Gastrocnemius medialis (tissue), 4 donors: ENCODE measurements at regions not wholly inside any gene's neighbourhood (a gene's known extent, or its start where the extent isn't known, plus 50 kb on each side); places are given as distances from the start of the nearest gene placed in this dataset.

ENCODE experiments used
- ATAC-seq, 2 donors: fragments of 150-250 bp; one replicate each; pipeline ENCODE4 v1.9.1; 2016
- DNase-seq, 2 donors: peaks; one replicate each; pipeline ENCODE4 v3.0.0-alpha.2; 2019
- H3K27ac ChIP-seq, 4 donors: fragments of 200-600 bp; sonication (generic); 1 replicate in 1 of 4; 2 replicates in 3 of 4; pipeline ENCODE4 v1.5.1; 2016 to 2018; ENCODE audit warnings: mild to moderate bottlenecking in 2 of 4, moderate library complexity in 1 of 4
- H3K27me3 ChIP-seq, 3 donors: fragments of 200-600 bp; sonication (generic) in 2 of 3; 1 replicate in 1 of 3; 2 replicates in 2 of 3; pipeline versions ENCODE4 v1.5.1 to v1.6.0; 2016 to 2019; ENCODE audit warnings: mild to moderate bottlenecking in 1 of 3, moderate library complexity in 1 of 3
- H3K36me3 ChIP-seq, 2 donors: fragments of 200-600 bp; sonication (generic) in 1 of 2; one replicate each; pipeline ENCODE4 v1.5.1; 2017 to 2018
- H3K4me1 ChIP-seq, 2 donors: fragments of 200-600 bp; sonication (generic) in 1 of 2; one replicate each; pipeline ENCODE4 v1.5.1; 2016 to 2017; ENCODE audit warnings: mild to moderate bottlenecking in 2 of 2
- H3K4me3 ChIP-seq, 4 donors: fragments of 200-600 bp; sonication (generic) in 3 of 4; 1 replicate in 1 of 4; 2 replicates in 3 of 4; pipeline ENCODE4 v1.5.1; 2016 to 2019; ENCODE audit warnings: mild to moderate bottlenecking in 2 of 4
- H3K9me3 ChIP-seq, 3 donors: fragments of 200-600 bp; sonication (generic) in 2 of 3; 1 replicate in 1 of 3; 2 replicates in 2 of 3; pipeline ENCODE4 v1.5.1; 2016 to 2019
- POLR2A ChIP-seq, 2 donors: fragments of 450-650 bp; IDR thresholded peaks; one replicate each; pipeline ENCODE4 v1.6.1; 2017; ENCODE audit warnings: antibody characterized with exemption in 2 of 2, mild to moderate bottlenecking in 2 of 2, moderate library complexity in 2 of 2
- in situ Hi-C, 4 donors: fragments of 200-750 bp; cut with MboI; loops; one replicate each; pipeline versions ENCODE4 v1.15.0 to v1.8.0; 2017; ENCODE audit warnings: low sequenced_read_pairs in 4 of 4
- intact Hi-C: fragments of 100-400 bp; cut with DNase I; formaldehyde crosslinking; loops from one replicate; pipeline ENCODE4 v1.15.1; 2023; ENCODE audit warnings: low total_unique reads
- TF ChIP-seq, protein P1 (sequence below), 5 experiments: fragments of 450-650 bp in 3 of 5; fragments of 200-600 bp in 2 of 5; sonication (generic) in 2 of 5; IDR thresholded peaks in 4 of 5; conservative IDR thresholded peaks in 1 of 5; 1 replicate in 4 of 5; 2 replicates in 1 of 5; pipeline ENCODE4 v1.5.1; 2016 to 2019; ENCODE audit warnings: antibody characterized with exemption in 5 of 5, mild to moderate bottlenecking in 3 of 5, moderate library complexity in 3 of 5

DNA sequence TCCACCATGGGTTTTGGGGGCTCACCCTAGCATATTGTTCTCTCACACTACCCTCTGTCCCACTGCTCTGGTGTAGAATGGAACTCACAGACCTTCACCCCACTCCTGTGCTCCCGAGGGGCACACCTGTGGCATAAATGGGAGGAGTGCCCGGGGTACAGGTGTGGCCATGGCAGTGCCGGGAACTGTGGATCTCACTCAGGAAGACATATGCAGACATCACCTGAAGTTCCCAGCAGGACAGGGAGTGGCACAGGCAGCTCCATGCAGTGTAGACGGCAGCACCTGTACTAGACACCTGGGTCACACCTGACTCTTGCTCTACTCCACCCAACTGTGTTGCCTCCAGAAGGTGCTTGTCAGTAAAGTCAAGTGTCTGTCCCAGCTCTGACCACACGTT, 57.6 kb upstream of the MRPS22 start:
- DNase-seq (no peak), ATAC-seq (no peak)
- no peak for TF ChIP-seq POLR2A (IDR thresholded peaks at IDR 0.05)
- TF ChIP-seq, protein P1, sequence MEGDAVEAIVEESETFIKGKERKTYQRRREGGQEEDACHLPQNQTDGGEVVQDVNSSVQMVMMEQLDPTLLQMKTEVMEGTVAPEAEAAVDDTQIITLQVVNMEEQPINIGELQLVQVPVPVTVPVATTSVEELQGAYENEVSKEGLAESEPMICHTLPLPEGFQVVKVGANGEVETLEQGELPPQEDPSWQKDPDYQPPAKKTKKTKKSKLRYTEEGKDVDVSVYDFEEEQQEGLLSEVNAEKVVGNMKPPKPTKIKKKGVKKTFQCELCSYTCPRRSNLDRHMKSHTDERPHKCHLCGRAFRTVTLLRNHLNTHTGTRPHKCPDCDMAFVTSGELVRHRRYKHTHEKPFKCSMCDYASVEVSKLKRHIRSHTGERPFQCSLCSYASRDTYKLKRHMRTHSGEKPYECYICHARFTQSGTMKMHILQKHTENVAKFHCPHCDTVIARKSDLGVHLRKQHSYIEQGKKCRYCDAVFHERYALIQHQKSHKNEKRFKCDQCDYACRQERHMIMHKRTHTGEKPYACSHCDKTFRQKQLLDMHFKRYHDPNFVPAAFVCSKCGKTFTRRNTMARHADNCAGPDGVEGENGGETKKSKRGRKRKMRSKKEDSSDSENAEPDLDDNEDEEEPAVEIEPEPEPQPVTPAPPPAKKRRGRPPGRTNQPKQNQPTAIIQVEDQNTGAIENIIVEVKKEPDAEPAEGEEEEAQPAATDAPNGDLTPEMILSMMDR (IDR thresholded peaks at IDR 0.05 in 4 of 5, conservative IDR thresholded peaks at IDR 0.05 in 1 of 5) = no peak
- in situ Hi-C loops = no loop called here
- no peak overlapping the region for H3K27ac ChIP-seq
- no peak overlapping the region for H3K4me3 ChIP-seq
- no peaks in the 10 kb centered on the region for H3K36me3 ChIP-seq
- no peaks in the 10 kb centered on the region for H3K27me3 ChIP-seq
- H3K9me3 ChIP-seq = no peaks in the 10 kb centered on the region
- H3K4me1 ChIP-seq = no peaks in the 10 kb centered on the region
- intact Hi-C loops = no loop called here

DNA sequence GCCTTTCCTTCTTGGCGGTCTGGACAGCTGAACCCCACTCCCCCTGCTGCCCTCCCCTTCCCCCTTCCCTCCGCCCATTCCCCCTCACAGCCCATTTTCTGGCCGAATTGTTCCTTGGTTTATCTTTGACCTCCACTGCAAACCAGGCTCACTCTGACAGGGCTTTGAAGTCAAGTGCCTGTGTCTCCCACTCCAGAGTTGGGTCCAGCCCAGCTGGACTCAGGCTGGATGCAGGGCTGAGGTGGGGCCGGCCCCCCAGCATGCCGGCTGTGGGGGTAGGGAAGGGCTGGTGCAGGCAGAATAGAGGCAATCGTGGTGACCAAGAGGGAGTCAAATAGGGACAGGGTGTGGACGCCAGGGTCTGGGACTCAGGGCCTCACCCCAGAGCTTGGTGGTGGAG, 57.0 kb upstream of the MRPS22 start:
- no peaks in the 10 kb centered on the region for H3K9me3 ChIP-seq
- H3K4me1 ChIP-seq = no peaks in the 10 kb centered on the region
- no peak for TF ChIP-seq POLR2A (IDR thresholded peaks at IDR 0.05)
- TF ChIP-seq, protein P1 (IDR thresholded peaks at IDR 0.05 in 4 of 5, conservative IDR thresholded peaks at IDR 0.05 in 1 of 5) = no peak
- no peaks in the 10 kb centered on the region for H3K36me3 ChIP-seq
- no peak overlapping the region for H3K4me3 ChIP-seq
- no peak overlapping the region for H3K27ac ChIP-seq
- no peaks in the 10 kb centered on the region for H3K27me3 ChIP-seq
- intact Hi-C loops (no loop called here), in situ Hi-C loops (no loop called here)
- DNase-seq = no peak
- no peak for ATAC-seq

DNA sequence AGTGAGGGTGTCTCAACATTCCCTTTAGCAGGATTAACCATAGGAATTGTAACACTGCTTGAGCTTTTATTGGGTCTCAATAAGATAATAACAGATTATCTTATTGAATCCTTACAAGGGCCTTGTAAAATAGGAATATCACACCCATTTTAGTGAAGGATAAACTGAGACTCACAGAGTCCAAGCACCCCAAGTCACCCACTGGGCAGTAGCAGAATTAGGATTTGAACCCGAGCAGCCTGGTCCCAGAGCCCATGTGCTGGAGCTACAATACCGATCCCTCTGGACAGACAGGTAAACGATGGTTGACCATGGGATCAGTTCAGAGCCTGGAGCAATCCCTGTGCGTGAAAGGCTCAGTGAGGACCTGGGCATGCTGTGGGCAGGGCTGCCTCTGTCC, 56.3 kb upstream of the MRPS22 start:
- H3K27ac ChIP-seq = no peak overlapping the region
- H3K36me3 ChIP-seq = no peaks in the 10 kb centered on the region

DNA sequence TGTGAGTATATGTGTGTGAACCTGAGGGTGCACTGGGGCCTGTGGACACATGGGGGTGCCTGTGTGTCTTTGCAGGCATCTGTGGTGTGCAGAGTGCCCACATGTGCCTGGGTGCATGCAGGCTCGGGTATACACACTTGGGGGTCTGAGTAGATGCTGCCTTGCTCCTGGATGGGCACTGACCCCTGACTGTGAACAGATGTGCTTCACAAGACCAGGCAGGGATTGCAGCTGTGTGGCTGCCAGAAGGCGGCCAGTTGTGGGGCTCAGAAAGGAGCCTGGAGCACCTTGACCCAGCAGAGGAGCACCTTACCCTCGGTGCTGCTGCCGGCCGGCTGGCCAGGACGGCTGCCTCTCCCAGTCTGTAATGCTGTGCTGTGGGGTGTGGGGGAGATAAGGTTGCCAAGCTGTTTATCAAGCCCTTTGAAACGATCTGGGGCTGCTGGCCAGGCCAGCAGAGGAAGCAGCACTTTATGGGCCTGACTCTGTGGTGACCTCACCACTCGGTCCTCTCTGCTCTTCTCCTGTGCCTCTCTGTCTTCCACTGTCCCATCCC, 55.5 kb upstream of the MRPS22 start:
- Histone ChIP-seq H3K27me3 (no peaks in the 10 kb centered on the region), H3K27ac (no peak overlapping the region), H3K4me1 (no peaks in the 10 kb centered on the region), H3K4me3 (no peak overlapping the region), H3K36me3 (no peaks in the 10 kb centered on the region), H3K9me3 (no peaks in the 10 kb centered on the region)
- no peak for TF ChIP-seq POLR2A (IDR thresholded peaks at IDR 0.05)
- TF ChIP-seq, protein P1 (IDR thresholded peaks at IDR 0.05 in 4 of 5, conservative IDR thresholded peaks at IDR 0.05 in 1 of 5) = no peak
- no peak for ATAC-seq
- DNase-seq = no peak
- intact Hi-C loops (no loop called here), in situ Hi-C loops (no loop called here)

More for the DNA sequence above, 56.3 kb upstream of the MRPS22 start:
- in situ Hi-C loops (no loop called here), intact Hi-C loops (no loop called here)
- Histone ChIP-seq H3K9me3 (no peaks in the 10 kb centered on the region), H3K4me3 (no peak overlapping the region), H3K4me1 (no peaks in the 10 kb centered on the region), H3K27me3 (no peaks in the 10 kb centered on the region)
- TF ChIP-seq, protein P1 (IDR thresholded peaks at IDR 0.05 in 4 of 5, conservative IDR thresholded peaks at IDR 0.05 in 1 of 5) = no peak
- TF ChIP-seq POLR2A (IDR thresholded peaks at IDR 0.05) = no peak
- DNase-seq = no peak
- no peak for ATAC-seq
